ENCODE measurements at regions not wholly inside any gene's neighbourhood (a gene's known extent, or its start where the extent isn't known, plus 50 kb on each side); places are given as distances from the start of the nearest gene placed in this dataset.

DNA sequence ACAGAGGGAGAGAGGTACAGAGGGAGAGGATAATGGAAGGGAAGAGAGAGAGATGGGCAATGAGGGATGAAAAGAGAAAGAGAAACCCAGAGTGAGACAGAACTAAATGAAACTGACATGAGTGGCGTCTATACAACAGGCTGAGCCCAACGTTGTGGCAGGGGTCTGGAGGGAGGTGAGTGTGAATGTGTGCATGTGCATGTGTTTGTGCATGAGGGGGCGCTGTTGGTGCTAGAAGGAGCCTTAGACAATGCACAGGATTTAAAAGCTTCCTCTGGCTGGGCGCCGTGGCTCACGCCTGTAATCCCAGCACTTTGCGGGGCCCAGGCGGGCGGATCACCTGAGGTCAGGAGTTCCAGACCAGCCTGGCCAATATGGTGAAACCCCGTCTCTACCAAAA is 454.8 kb upstream of the CDH11 start:
- TF ChIP-seq, protein P1, sequence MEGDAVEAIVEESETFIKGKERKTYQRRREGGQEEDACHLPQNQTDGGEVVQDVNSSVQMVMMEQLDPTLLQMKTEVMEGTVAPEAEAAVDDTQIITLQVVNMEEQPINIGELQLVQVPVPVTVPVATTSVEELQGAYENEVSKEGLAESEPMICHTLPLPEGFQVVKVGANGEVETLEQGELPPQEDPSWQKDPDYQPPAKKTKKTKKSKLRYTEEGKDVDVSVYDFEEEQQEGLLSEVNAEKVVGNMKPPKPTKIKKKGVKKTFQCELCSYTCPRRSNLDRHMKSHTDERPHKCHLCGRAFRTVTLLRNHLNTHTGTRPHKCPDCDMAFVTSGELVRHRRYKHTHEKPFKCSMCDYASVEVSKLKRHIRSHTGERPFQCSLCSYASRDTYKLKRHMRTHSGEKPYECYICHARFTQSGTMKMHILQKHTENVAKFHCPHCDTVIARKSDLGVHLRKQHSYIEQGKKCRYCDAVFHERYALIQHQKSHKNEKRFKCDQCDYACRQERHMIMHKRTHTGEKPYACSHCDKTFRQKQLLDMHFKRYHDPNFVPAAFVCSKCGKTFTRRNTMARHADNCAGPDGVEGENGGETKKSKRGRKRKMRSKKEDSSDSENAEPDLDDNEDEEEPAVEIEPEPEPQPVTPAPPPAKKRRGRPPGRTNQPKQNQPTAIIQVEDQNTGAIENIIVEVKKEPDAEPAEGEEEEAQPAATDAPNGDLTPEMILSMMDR (IDR thresholded peaks at IDR 0.05), result no peak
- no peak for TF ChIP-seq POLR2A (IDR thresholded peaks at IDR 0.05)

Measured in breast epithelium (tissue), 3 donors.